ENCODE measurements at regions not wholly inside any gene's neighbourhood (a gene's known extent, or its start where the extent isn't known, plus 50 kb on each side); places are given as distances from the start of the nearest gene placed in this dataset.

DNA sequence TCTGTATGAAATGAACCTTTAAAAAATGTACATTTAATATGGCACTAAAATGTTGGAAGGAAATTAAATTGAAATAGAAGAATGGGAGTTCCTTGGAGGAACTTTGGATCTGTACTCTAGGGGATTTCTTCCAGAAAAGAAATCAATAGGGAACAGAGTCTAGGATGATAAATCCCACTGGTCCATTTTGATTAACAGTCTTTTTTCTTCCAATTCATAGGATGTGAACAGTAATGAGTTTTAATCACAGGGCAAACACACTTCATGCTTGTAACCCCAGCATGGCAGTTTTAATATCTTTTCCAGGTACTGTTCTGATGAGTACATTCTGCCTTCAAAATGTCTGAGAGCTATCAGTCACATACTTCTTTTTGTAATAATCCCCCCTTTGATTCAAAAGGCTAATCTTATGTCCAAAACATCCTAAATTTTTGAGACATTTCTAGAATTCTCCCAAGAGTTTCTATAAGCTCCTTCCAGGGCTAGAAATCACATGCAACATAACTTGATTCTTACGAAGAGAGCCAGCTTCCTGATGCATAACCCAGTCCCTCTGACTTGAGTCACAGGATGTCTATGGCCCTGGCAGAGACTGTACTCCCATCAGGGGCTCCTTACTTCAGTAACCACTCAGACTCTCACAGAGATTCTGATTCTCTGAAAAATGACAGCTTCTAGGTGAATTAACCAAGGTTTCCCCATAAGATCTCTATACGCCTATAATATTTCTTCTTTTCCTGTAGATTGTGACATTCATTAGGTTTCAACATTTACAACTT, 112.9 kb downstream of the SLC36A4 start:
- no peak for TF ChIP-seq EZH2 (IDR thresholded peaks at IDR 0.05; ENCODE audit: low read length, missing control alignments)
- TF ChIP-seq, protein P1, sequence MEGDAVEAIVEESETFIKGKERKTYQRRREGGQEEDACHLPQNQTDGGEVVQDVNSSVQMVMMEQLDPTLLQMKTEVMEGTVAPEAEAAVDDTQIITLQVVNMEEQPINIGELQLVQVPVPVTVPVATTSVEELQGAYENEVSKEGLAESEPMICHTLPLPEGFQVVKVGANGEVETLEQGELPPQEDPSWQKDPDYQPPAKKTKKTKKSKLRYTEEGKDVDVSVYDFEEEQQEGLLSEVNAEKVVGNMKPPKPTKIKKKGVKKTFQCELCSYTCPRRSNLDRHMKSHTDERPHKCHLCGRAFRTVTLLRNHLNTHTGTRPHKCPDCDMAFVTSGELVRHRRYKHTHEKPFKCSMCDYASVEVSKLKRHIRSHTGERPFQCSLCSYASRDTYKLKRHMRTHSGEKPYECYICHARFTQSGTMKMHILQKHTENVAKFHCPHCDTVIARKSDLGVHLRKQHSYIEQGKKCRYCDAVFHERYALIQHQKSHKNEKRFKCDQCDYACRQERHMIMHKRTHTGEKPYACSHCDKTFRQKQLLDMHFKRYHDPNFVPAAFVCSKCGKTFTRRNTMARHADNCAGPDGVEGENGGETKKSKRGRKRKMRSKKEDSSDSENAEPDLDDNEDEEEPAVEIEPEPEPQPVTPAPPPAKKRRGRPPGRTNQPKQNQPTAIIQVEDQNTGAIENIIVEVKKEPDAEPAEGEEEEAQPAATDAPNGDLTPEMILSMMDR (conservative IDR thresholded peaks at IDR 0.05 in 1 of 2, IDR thresholded peaks at IDR 0.05 in 1 of 2; ENCODE audit: low read depth in 1 of 2, low read length in 2 of 2), result no peak

Measured in fibroblast of lung (primary cell).